ENCODE measurements at regions not wholly inside any gene's neighbourhood (a gene's known extent, or its start where the extent isn't known, plus 50 kb on each side); places are given as distances from the start of the nearest gene placed in this dataset.

- Histone ChIP-seq H3K9me3 (ENCODE audit: control insufficient read depth in 5 of 5, low read length in 5 of 5) (no peaks in the 10 kb centered on the region), H3K4me3 (ENCODE audit: low read depth in 1 of 5, low read length in 5 of 5) (no peak overlapping the region), H3K36me3 (ENCODE audit: control insufficient read depth in 5 of 5, insufficient read depth in 5 of 5, low read length in 5 of 5) (no peaks in the 10 kb centered on the region), H3K4me1 (ENCODE audit: control insufficient read depth in 5 of 5, insufficient read depth in 5 of 5, low read length in 5 of 5) (no peaks in the 10 kb centered on the region), H3K27me3 (ENCODE audit: control insufficient read depth in 5 of 5, insufficient read depth in 4 of 5, low read length in 5 of 5) (no peaks in the 10 kb centered on the region), H3K27ac (ENCODE audit: low read depth, low read length) (no peak overlapping the region), H3K9ac (ENCODE audit: low read length in 5 of 5) (no peak overlapping the region)
Observed at GRCh38 chr10:83935911-83936310, 203.4 kb upstream of the GHITM start.

- Histone ChIP-seq H3K4me3 (ENCODE audit: low read depth in 1 of 5, low read length in 5 of 5) (no peak overlapping the region), H3K9me3 (ENCODE audit: control insufficient read depth in 5 of 5, low read length in 5 of 5) (no peaks in the 10 kb centered on the region), H3K4me1 (ENCODE audit: control insufficient read depth in 5 of 5, insufficient read depth in 5 of 5, low read length in 5 of 5) (no peaks in the 10 kb centered on the region), H3K9ac (ENCODE audit: low read length in 5 of 5) (no peak overlapping the region), H3K36me3 (ENCODE audit: control insufficient read depth in 5 of 5, insufficient read depth in 5 of 5, low read length in 5 of 5) (no peaks in the 10 kb centered on the region), H3K27ac (ENCODE audit: low read depth, low read length) (no peak overlapping the region), H3K27me3 (ENCODE audit: control insufficient read depth in 5 of 5, insufficient read depth in 4 of 5, low read length in 5 of 5) (no peaks in the 10 kb centered on the region)
Observed at GRCh38 chr10:83937161-83937560, 202.1 kb upstream of the GHITM start.

GRCh38 chr10:83937826-83938225 lies 201.5 kb upstream of the GHITM start:
- Histone ChIP-seq H3K4me1 (ENCODE audit: control insufficient read depth in 5 of 5, insufficient read depth in 5 of 5, low read length in 5 of 5) (no peaks in the 10 kb centered on the region), H3K4me3 (ENCODE audit: low read depth in 1 of 5, low read length in 5 of 5) (no peak overlapping the region), H3K27me3 (ENCODE audit: control insufficient read depth in 5 of 5, insufficient read depth in 4 of 5, low read length in 5 of 5) (no peaks in the 10 kb centered on the region), H3K36me3 (ENCODE audit: control insufficient read depth in 5 of 5, insufficient read depth in 5 of 5, low read length in 5 of 5) (no peaks in the 10 kb centered on the region), H3K9ac (ENCODE audit: low read length in 5 of 5) (no peak overlapping the region), H3K9me3 (ENCODE audit: control insufficient read depth in 5 of 5, low read length in 5 of 5) (no peaks in the 10 kb centered on the region), H3K27ac (ENCODE audit: low read depth, low read length) (no peak overlapping the region)

- Histone ChIP-seq H3K9me3 (ENCODE audit: control insufficient read depth in 5 of 5, low read length in 5 of 5) (no peaks in the 10 kb centered on the region), H3K36me3 (ENCODE audit: control insufficient read depth in 5 of 5, insufficient read depth in 5 of 5, low read length in 5 of 5) (no peaks in the 10 kb centered on the region), H3K9ac (ENCODE audit: low read length in 5 of 5) (no peak overlapping the region), H3K27ac (ENCODE audit: low read depth, low read length) (no peak overlapping the region), H3K4me3 (ENCODE audit: low read depth in 1 of 5, low read length in 5 of 5) (no peak overlapping the region), H3K4me1 (ENCODE audit: control insufficient read depth in 5 of 5, insufficient read depth in 5 of 5, low read length in 5 of 5) (no peaks in the 10 kb centered on the region), H3K27me3 (ENCODE audit: control insufficient read depth in 5 of 5, insufficient read depth in 4 of 5, low read length in 5 of 5) (peaks cover 0 to under 1% (median 0%) of the 10 kb centered on the region in 5 donors)
Observed at GRCh38 chr10:83941189-83941588, 198.1 kb upstream of the GHITM start.

- Histone ChIP-seq H3K36me3 (ENCODE audit: control insufficient read depth in 5 of 5, insufficient read depth in 5 of 5, low read length in 5 of 5) (no peaks in the 10 kb centered on the region), H3K9me3 (ENCODE audit: control insufficient read depth in 5 of 5, low read length in 5 of 5) (no peaks in the 10 kb centered on the region), H3K4me3 (ENCODE audit: low read depth in 1 of 5, low read length in 5 of 5) (no peak overlapping the region), H3K4me1 (ENCODE audit: control insufficient read depth in 5 of 5, insufficient read depth in 5 of 5, low read length in 5 of 5) (no peaks in the 10 kb centered on the region), H3K27ac (ENCODE audit: low read depth, low read length) (no peak overlapping the region), H3K27me3 (ENCODE audit: control insufficient read depth in 5 of 5, insufficient read depth in 4 of 5, low read length in 5 of 5) (peaks cover 0 to 6% (median 0%) of the 10 kb centered on the region in 5 donors), H3K9ac (ENCODE audit: low read length in 5 of 5) (no peak overlapping the region)
Observed at GRCh38 chr10:83942410-83942809, 196.9 kb upstream of the GHITM start.

GRCh38 chr10:83943049-83943448 lies 196.3 kb upstream of the GHITM start:
- H3K9ac ChIP-seq (ENCODE audit: low read length in 5 of 5): no peak overlapping the region
- H3K4me1 ChIP-seq (ENCODE audit: control insufficient read depth in 5 of 5, insufficient read depth in 5 of 5, low read length in 5 of 5): no peaks in the 10 kb centered on the region
- H3K36me3 ChIP-seq (ENCODE audit: control insufficient read depth in 5 of 5, insufficient read depth in 5 of 5, low read length in 5 of 5): no peaks in the 10 kb centered on the region
- H3K4me3 ChIP-seq (ENCODE audit: low read depth in 1 of 5, low read length in 5 of 5): no peak overlapping the region
- H3K9me3 ChIP-seq (ENCODE audit: control insufficient read depth in 5 of 5, low read length in 5 of 5): no peaks in the 10 kb centered on the region
- H3K27ac ChIP-seq (ENCODE audit: low read depth, low read length): no peak overlapping the region
- peaks cover 0 to 6% (median 0%) of the 10 kb centered on the region in 5 donors for H3K27me3 ChIP-seq (ENCODE audit: control insufficient read depth in 5 of 5, insufficient read depth in 4 of 5, low read length in 5 of 5)

- no peaks in the 10 kb centered on the region for H3K4me1 ChIP-seq (ENCODE audit: control insufficient read depth in 5 of 5, insufficient read depth in 5 of 5, low read length in 5 of 5)
- H3K9ac ChIP-seq (ENCODE audit: low read length in 5 of 5): no peak overlapping the region
- no peaks in the 10 kb centered on the region for H3K9me3 ChIP-seq (ENCODE audit: control insufficient read depth in 5 of 5, low read length in 5 of 5)
- no peak overlapping the region for H3K27ac ChIP-seq (ENCODE audit: low read depth, low read length)
- H3K4me3 ChIP-seq (ENCODE audit: low read depth in 1 of 5, low read length in 5 of 5): no peak overlapping the region
- peaks cover 0 to 6% (median 0%) of the 10 kb centered on the region in 5 donors for H3K27me3 ChIP-seq (ENCODE audit: control insufficient read depth in 5 of 5, insufficient read depth in 4 of 5, low read length in 5 of 5)
- H3K36me3 ChIP-seq (ENCODE audit: control insufficient read depth in 5 of 5, insufficient read depth in 5 of 5, low read length in 5 of 5): no peaks in the 10 kb centered on the region
Observed at GRCh38 chr10:83943920-83944319, 195.4 kb upstream of the GHITM start.

GRCh38 chr10:83945982-83946718 lies 193.2 kb upstream of the GHITM start:
- no peaks in the 10 kb centered on the region for H3K36me3 ChIP-seq (ENCODE audit: control insufficient read depth in 5 of 5, insufficient read depth in 5 of 5, low read length in 5 of 5)
- H3K27ac ChIP-seq (ENCODE audit: low read depth, low read length): no peak overlapping the region
- no peaks in the 10 kb centered on the region for H3K4me1 ChIP-seq (ENCODE audit: control insufficient read depth in 5 of 5, insufficient read depth in 5 of 5, low read length in 5 of 5)
- H3K27me3 ChIP-seq (ENCODE audit: control insufficient read depth in 5 of 5, insufficient read depth in 4 of 5, low read length in 5 of 5): peaks cover 0 to 6% (median 0%) of the 10 kb centered on the region in 5 donors
- no peak overlapping the region for H3K4me3 ChIP-seq (ENCODE audit: low read depth in 1 of 5, low read length in 5 of 5)
- no peak overlapping the region for H3K9ac ChIP-seq (ENCODE audit: low read length in 5 of 5)
- no peaks in the 10 kb centered on the region for H3K9me3 ChIP-seq (ENCODE audit: control insufficient read depth in 5 of 5, low read length in 5 of 5)

GRCh38 chr10:83952314-83952713 lies 187.0 kb upstream of the GHITM start:
- H3K4me3 ChIP-seq (ENCODE audit: low read depth in 1 of 5, low read length in 5 of 5): no peak overlapping the region
- no peaks in the 10 kb centered on the region for H3K36me3 ChIP-seq (ENCODE audit: control insufficient read depth in 5 of 5, insufficient read depth in 5 of 5, low read length in 5 of 5)
- H3K4me1 ChIP-seq (ENCODE audit: control insufficient read depth in 5 of 5, insufficient read depth in 5 of 5, low read length in 5 of 5): no peaks in the 10 kb centered on the region
- no peak overlapping the region for H3K9ac ChIP-seq (ENCODE audit: low read length in 5 of 5)
- no peaks in the 10 kb centered on the region for H3K9me3 ChIP-seq (ENCODE audit: control insufficient read depth in 5 of 5, low read length in 5 of 5)
- no peak overlapping the region for H3K27ac ChIP-seq (ENCODE audit: low read depth, low read length)
- H3K27me3 ChIP-seq (ENCODE audit: control insufficient read depth in 5 of 5, insufficient read depth in 4 of 5, low read length in 5 of 5): peaks cover 0 to 11% (median 3%) of the 10 kb centered on the region in 5 donors

- Histone ChIP-seq H3K27me3 (ENCODE audit: control insufficient read depth in 5 of 5, insufficient read depth in 4 of 5, low read length in 5 of 5) (peaks cover 0 to 11% (median 3%) of the 10 kb centered on the region in 5 donors), H3K27ac (ENCODE audit: low read depth, low read length) (no peak overlapping the region), H3K4me1 (ENCODE audit: control insufficient read depth in 5 of 5, insufficient read depth in 5 of 5, low read length in 5 of 5) (no peaks in the 10 kb centered on the region), H3K9me3 (ENCODE audit: control insufficient read depth in 5 of 5, low read length in 5 of 5) (no peaks in the 10 kb centered on the region), H3K9ac (ENCODE audit: low read length in 5 of 5) (no peak overlapping the region), H3K4me3 (ENCODE audit: low read depth in 1 of 5, low read length in 5 of 5) (no peak overlapping the region), H3K36me3 (ENCODE audit: control insufficient read depth in 5 of 5, insufficient read depth in 5 of 5, low read length in 5 of 5) (no peaks in the 10 kb centered on the region)
Observed at GRCh38 chr10:83953589-83953988, 185.7 kb upstream of the GHITM start.

Data from subcutaneous abdominal adipose tissue (tissue), 5 donors.